ENCODE measurements at regions not wholly inside any gene's neighbourhood (a gene's known extent, or its start where the extent isn't known, plus 50 kb on each side); places are given as distances from the start of the nearest gene placed in this dataset.

DNA sequence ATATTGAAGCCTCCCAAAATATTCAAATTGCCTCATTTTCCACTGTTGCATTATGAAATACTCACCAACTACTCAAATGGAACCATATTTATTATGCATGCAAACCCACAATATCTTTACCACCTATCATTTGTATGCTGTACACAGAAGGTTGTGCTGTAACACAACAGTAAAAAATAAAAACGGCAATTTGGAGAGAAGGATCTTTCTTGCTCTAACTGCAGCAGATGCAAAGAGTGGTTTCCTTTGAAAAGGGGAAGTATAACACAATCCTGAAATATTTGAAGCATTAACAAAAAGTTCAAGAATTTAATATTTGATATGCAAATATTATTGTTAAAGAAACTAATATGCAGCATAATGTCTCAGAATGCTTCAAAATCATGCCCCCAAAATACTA, 244.5 kb upstream of the SUCLG2 start:
- TF ChIP-seq POLR2A (IDR thresholded peaks at IDR 0.05): no peak
- TF ChIP-seq, protein P1, sequence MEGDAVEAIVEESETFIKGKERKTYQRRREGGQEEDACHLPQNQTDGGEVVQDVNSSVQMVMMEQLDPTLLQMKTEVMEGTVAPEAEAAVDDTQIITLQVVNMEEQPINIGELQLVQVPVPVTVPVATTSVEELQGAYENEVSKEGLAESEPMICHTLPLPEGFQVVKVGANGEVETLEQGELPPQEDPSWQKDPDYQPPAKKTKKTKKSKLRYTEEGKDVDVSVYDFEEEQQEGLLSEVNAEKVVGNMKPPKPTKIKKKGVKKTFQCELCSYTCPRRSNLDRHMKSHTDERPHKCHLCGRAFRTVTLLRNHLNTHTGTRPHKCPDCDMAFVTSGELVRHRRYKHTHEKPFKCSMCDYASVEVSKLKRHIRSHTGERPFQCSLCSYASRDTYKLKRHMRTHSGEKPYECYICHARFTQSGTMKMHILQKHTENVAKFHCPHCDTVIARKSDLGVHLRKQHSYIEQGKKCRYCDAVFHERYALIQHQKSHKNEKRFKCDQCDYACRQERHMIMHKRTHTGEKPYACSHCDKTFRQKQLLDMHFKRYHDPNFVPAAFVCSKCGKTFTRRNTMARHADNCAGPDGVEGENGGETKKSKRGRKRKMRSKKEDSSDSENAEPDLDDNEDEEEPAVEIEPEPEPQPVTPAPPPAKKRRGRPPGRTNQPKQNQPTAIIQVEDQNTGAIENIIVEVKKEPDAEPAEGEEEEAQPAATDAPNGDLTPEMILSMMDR (IDR thresholded peaks at IDR 0.05): no peak

Data from Peyer's patch (tissue), 4 donors.